ENCODE measurements at regions not wholly inside any gene's neighbourhood (a gene's known extent, or its start where the extent isn't known, plus 50 kb on each side); places are given as distances from the start of the nearest gene placed in this dataset.

- TF ChIP-seq CTCF (IDR thresholded peaks at IDR 0.05): no peak
- no peak for TF ChIP-seq POLR2A (IDR thresholded peaks at IDR 0.05)
These were observed 301.3 kb upstream of the GALNT5 start for GRCh38 chr2:156956161-156956560.

All from testis (tissue), 2 donors.